NCI-H2196 treated with DMSO at 0.1 percent for 48 hours (cell line): ENCODE measurements at regions not wholly inside any gene's neighbourhood (a gene's known extent, or its start where the extent isn't known, plus 50 kb on each side); places are given as distances from the start of the nearest gene placed in this dataset.

Experiments used
- DNase-seq: peaks from one replicate; lab custom pipeline; 2025; ENCODE audit not compliant: unreplicated experiment; lab: John Stamatoyannopoulos, UW

DNA sequence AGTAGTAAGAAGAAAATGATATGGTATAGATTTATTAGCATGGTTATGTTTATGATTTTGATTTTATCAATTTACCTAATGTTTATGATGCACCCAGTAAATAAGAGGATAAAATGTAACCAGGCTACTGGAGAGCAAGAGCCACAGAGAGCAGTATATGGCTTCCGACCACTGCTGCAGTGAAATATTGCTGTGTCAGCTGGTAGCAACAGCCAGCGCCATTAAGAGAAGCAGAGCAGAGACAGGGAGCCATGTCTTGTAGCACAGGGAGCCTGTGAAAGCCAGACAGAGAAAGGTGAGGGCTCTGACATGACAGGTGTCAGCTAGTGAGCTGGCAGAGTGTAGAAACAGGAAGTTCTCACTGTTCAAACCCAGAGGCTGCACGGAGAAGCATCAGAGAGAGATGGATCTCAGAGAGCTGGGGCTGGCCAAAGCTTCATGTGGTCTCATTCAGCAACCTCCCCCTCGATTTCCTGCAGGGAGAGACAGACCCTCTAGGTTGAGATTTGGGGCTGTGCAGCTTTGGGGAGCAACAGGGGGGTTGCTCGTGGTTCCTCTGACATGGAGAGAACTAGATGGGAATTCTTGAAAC, 202.1 kb downstream of the MED10 start:
- DNase-seq = no peak

DNA sequence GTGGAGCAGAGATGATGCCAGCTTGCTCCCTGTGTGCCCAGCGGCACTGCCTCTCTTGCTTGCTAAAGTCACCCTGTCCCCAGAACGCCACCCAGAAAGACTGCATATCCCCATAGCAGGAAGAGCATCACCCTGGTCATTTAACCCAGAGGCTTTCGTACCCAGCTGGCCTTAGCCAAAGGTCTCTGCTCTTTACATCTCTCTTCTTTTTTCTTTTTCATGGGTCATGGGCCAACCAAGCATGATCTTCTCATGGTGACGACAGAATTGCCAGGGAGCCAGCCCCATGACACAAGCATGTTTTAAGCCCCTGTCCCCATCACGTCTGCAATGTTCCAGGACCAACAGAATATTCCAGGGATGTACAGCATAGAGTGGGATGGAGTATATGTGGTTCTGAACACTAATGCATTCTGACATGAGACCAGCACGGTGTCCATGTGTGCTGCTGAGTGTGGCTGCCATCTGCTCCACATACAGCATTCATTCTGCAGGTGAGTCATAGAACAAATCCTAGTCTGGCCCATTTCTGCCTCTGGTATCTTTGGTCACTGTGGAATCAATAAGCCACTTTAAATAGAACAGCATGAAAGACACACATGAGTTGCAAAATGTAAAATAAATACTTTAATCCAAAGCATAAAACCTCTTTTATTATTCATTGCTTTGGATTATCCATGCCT, 203.0 kb downstream of the MED10 start:
- DNase-seq = no peak

DNA sequence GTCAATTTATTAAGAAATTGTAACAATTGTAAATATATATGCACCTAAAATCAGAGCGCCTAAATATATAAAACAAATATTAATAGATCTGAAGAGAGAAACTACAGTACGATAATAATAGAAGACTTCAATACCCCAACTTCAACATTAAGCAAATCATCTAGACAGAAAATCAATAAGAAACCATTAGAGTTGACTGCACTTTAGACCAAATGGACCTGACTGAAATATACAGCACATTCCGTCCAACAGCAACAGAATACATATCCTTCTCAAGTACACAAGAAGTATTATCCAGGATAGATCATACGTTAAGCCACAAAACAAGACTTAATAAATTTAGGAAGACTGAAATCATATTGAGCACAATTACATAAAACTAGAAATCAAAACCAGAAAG, 208.7 kb downstream of the MED10 start:
- no peak for DNase-seq

DNA sequence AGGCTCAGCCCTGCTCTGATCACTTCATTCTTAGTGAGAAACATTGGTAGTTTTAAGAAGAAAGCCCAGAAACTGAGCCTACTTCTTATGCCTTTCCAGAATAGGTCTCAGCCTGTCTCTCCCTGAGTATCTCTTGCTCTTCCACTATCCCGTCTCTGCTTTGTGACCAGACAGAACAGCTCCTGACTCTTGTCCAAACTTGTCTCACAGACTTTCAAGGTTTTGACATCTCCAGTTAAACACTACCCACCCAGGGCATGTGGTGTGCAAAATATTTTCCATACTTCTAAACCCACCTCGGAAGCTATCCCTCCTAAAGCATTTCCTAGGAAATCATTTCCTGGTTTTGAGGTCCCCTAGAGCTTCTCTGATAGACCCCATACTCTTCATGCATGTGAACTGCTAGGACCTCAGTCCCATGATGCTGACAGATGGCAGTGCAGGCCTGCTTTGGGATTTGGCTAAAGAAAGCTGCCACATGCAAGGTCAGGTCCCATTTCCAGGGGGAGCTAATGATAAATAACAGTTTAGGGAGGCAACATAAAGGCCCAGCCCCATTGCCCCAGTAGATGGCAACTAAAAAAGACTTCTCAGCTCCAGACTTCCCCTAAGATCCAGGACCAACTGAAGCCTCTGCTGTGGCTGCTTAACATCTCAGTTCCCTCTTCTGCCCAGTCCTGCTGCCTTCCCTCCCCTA, 211.5 kb downstream of the MED10 start:
- no peak for DNase-seq

DNA sequence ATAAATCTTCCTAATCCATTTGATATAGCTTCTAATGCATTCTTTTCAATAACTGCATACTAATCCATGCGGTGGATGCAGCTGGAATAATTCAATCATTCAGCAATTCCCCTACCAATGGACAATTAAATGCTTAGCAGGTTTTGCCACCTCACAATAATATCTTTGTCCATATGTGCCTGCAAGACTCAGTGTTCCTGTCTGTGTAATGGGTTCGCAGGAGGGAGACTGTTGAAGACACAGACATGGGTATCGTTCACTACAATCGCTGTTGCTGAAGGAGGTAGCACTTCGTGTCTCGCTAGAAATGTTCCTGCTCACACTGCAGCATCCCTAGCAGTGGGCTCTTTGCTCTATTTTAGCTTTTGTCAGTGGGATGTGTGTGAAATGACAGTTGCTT, 214.4 kb downstream of the MED10 start:
- DNase-seq = no peak

DNA sequence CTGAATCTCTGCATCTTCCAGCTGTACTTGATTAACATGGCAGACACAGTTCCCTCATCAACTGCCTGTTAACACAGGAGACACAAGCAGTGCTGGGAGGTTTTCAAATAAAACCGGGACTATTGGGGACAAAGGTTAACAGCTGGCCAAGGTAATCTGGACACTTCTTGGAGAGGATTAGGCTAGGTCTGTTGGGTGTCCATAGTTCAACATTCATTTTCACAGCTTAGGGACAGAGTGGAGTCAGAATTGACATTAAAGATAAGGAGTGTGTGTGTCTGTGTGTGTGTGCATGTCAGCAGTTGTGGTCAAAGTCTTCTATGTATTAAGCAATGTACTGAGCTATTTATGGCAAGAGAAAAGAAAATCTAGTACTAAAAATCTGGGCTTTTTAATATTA, 216.2 kb downstream of the MED10 start:
- DNase-seq = no peak

DNA sequence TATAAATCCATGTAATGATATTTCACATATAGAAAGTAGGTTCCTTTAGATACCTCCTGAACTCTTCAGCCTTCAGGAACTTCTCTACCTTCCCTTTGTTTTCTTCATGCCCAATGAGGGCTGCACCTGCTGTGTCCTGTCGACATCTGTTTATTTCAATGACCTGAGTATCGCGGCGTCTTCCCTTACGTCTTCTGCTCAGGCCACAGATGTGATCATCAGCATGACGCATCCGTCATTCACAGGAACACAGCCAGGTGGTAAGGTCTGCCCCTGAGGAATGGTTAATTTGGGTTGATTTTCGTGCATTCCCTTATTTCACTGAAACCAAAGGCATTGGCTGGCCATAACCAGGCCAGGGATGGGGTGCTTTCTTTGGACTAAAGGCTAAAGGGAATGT, 217.1 kb downstream of the MED10 start:
- DNase-seq = no peak

DNA sequence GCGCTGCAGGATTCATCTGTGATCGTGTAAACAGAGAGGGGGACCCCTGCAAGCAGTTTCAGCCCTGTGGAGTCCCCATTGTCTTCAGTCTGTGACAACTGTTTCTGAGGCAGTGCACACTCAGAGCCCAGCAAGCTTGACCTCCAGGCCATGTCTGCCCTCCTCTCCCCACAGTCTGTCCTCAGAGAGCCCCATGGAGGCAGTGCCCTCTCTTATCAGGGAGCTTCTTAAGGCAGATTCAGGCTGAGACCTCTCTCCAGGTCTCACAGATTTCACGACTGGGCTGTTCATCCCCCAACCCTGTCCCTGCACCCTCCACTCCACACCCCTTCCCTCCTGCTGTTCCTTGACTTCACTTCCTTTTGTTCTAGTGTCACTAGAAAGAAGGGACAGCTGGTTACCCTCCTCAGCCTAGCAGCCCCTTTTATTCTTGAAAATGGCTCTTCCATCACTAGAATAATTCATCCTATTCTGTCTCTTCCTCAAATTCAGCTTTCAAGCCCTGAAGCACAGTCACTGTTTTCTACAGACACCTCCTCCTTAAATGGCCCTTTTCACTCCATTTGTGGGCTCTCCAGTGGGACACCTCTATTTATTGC, 218.4 kb downstream of the MED10 start:
- no peak for DNase-seq

DNA sequence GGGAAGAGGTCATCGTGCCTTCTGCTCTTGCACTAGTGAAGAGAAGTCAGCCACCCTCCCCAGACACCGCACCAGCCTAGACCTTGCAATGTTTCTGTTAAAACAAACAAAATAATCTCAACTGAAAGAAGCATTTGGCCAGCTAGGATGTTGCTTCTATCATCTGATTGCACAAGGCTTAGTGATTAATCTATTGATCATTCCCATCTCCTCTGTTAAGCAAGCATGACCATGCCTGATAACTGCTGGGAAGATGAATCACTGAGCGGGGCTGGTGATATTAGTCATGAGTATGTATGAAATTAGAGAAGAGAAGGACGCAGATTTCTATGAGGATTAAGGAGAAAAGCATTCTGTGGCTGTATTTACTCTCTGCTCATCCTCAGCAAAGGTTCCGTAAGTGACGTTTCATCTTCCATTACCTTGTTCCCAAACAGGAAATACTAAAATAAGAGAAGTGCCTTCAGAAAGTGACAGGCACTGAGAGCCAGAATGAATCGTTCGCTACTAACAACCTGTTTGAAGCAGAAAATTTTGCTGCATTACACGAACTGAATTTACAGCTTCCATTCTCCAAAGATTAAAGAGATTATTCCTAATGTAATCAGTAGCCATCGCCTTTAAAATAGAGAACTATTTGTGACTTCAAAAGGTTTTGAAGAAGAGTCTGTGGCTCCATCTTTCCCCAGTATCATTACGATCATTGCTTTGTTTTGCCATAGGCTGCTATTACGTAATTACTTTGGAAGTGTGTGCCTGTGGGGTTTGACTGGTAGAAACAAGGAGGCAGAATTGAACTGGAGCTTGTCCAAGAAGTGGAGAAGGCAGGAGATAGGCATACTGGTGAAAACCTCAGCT, 219.1 kb downstream of the MED10 start:
- no peak for DNase-seq

DNA sequence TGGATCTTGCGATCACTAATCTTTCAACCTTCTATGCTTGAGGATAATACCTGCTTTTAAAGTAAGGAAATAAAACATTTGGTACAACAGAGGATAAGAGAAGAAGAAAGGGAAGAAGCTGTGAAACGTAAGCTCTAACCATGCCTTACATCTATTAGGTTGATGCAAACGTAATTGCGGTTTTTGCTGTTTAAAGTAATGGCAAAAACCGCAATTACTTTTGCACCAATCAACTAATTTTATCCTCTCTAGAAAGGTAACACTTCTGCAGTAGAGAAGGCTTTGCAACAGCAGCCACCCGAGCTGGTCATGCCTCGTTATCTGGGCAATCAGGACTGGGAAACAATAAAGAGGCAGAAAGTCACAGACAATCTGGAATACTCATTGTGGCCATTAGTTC, 224.1 kb downstream of the MED10 start:
- DNase-seq = no peak

DNA sequence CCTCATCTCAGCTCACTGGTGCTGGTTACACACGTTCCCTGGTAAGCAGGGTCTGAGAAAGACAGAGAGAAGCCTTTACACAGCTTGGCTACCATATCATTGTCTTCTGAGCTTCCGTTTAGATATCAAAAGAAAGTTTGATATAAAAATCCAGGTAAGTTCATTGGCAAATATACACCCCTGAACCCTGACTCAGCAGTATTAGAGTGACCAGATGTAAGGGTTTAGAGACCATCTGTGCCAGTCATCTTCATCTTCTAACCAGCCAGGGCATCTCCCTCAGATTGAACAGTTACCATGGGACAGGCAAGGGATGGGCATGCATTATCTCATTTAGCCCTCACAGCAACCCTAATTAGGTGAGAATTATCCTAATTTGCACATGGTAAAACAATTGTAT, 232.1 kb downstream of the MED10 start:
- no peak for DNase-seq

DNA sequence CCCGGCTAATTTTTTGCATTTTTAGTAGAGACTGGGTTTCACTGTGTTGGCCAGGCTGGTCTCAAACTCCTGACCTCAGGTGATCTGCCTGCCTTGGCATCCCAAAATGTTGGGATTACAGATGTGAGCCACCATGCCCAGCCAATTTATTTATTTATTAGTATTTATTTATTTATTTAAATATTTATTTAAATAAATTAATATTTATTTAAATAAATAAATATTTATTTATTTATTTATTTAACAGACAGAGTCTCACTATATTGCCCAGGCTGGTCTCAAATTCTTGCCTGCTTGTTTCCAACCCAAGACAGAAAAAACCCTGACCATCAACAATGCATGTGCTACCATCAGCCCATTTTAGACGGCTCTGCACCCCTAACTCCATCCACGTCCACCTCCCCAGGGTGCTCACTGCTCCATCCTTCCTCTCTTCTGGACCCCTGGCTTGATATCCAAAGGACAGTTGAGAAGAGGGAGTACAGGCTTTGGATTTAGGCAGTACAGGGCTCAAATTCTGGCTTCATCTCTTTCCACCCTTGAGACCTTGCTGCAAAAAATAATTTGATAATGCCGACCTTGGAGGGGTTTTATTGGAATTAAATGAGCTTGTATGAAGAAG, 232.6 kb downstream of the MED10 start:
- DNase-seq = no peak

DNA sequence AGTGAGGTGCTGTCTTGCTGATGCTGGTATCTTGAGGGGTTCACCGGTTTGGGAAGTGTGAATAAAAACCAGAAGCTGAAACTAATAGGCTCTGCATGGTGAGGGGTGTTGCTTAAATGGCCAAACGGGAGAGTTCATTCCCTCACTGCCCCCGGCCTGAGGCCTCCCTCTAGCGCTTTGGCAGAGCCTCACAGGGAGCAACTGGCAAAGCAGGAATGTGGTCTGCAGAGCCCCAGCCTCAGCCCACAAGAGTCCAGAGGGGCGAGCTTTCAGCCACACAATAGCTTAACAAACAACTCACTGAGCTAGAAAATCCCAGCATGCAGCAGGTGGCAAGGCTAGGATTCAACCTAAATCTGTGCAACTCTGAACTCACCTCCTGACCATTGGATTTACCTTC, 234.8 kb downstream of the MED10 start:
- DNase-seq = no peak

DNA sequence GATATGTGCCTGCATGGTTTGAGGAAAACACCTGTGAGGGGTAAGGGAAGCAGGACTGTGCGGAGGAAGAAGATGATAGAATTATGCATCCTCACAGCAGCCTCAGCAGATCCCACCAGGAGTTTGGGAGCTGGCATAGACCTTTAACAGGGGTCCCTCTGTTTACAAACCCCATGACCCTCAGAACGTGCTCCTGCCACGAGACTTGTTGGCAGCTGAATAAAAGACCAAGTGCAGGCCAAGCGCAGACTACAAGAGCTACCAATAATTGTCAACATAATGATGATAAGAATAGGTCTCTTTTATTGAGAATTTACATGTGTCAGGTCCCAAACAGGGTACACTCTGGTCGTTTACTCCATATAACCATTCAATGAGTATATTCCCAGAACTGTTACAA, 236.0 kb downstream of the MED10 start:
- DNase-seq = no peak

DNA sequence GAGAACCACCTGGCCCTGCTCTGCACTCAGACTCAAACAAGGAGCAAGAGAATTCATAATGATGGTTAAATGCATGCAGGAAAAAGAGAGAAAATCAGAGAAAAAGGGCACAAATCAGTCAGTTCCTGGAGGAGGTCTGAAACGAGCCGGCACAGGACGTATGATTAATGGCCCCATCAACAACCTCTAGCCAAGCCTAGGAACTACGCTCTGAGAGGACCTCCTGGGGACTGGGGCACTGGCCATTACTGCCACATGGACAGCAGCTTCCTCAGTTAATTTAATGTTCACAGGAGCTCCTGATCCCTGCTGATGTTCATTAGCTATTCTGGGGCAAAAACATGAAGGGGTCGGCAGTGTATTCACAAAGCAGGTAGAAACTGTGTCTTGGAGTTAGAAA, 238.1 kb downstream of the MED10 start:
- no peak for DNase-seq

DNA sequence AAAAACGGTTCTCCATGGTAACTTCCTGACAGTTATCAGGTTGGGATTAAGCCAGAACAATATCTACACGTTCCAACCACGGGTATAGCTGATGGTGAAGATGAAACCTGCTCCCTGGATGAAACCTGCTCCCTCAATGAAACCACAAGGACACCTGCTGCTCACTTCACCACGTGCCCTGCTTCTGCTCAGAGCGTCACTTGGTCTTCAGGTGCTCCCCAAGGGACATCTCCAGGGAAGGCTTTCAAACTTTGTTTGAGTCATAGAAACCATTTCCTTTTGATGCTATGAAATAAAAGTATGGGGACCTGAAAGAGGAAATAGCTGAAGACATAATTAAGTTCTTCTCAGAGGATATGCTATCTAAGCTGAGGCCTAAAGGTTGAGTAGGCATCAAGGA, 242.4 kb downstream of the MED10 start:
- no peak for DNase-seq

DNA sequence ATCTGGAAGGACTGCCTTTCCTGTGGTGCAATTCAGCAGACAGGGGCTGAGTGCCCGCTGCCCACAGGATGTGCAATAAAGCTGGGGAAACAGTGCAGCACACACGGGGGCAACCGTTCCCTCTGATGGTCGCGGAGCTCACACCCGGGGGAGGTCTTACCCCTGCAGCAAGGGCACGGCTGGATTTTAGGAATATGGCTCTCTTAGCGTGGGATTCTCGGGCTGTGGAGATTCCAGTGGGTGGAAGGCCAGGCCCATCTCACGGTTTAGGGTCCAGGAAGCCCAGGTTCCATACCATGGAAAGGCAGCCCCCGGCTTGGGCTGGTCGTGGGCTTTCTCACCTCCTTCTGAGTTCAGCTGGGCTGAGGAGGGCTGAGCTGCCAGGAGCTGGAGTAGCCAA, 244.1 kb downstream of the MED10 start:
- no peak for DNase-seq

DNA sequence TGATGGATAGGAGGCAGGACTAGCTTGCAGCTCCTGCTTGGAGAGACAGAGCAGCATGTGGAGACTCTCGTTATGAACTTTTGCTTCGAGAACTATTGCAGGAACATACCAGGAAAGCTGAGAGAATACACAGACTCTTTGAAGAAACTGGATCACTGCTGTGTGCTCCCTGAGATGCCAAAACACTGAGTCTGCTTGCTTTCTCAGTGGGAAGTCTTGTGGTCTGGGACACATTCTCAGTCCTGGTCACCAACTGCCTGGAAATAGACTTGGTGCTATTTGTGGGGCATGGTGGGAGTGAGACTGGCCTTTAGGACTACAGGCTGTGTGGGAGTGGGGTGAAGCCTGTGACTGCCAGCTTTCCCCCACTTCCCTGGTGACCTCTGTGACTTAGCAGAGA, 252.6 kb downstream of the MED10 start:
- no peak for DNase-seq

DNA sequence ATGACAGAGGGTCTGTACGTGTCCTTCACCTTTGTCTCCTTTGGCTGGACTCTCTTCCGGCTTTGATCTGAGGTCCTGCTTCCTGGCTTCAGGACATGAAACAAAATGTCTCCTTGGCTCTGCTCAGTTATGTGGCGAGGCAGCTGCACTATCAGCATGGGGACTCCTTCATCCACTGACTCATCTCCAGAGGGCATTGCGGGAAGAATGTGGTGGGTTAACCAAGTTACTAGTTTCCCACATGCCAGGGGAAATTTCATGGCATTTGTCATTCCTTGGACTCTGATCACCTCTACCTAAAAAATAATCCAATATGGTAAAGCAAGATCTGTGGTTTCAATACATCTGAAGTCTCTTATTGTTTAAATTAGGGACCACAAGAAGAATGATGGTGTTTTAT, 259.7 kb downstream of the MED10 start:
- DNase-seq = no peak

DNA sequence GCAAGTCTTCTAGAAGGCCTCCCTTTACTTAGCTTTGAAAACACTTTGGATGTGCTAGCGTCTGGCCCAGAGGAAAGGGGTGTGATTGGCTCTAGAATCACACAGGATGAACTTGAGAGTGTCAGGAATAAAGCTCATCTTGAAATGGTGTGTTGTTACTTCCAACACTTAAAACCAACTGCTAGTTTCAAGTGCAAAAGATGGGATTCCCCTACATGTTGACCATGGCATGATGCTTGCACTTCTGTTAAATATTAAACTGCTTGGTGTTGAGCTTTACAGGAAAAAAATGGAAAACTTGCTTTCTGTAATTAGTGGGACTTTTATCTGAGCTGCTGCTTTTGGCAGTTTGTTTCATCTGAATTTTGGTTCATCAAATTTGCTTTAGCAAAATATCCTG, 261.1 kb downstream of the MED10 start:
- no peak for DNase-seq

DNA sequence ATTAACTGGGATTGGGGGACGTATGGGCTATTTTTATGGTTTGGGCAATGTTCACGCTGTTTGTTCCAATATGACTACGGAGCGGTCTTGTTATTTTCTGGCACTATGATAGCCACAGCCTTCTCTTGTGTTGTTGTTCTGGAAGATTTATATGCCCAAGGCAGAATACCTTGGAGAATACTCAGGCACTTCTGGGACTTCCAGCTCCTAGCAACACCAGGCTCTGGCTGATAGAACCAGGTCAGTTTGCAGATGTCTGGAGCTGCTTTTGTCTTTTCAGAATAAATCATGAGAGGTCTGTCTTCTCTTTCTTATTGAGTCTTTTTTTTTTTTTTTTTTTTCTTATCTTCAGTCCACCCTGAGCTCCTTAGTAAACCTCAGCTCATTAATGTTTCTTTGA, 262.5 kb downstream of the MED10 start:
- DNase-seq = no peak
